Renal pelvis (tissue), 1 donor: ENCODE measurements at regions not wholly inside any gene's neighbourhood (a gene's known extent, or its start where the extent isn't known, plus 50 kb on each side); places are given as distances from the start of the nearest gene placed in this dataset.

ENCODE experiments used
- DNase-seq: peaks from one replicate; pipeline ENCODE4 v3.0.0-alpha.2; 2013

DNA sequence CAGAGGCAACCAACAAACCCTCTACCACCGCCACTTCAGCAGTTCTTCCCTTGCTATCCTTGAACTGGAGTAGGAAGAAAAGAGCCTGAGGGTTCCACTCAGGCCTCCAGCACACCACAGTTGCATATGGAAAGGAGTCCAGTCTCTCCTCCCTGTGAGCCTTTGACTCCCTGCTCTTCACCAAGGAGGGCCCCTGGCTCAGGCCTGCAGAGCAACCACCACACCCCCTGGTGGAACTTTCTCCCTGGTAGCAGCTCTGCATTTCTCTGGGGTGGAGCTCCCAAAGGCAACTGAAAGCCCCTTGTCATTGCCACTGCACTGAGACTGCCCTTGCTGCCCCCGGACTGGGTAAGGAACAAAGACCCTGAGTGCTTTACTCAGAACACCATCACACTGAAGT is 1021.5 kb upstream of the ADGRL2 start:
- no peak for DNase-seq

GRCh38 chr1:80778094-80778840 is 1022.5 kb upstream of the ADGRL2 start:
- DNase-seq: no peak

- DNase-seq: no peak
Measured at GRCh38 chr1:80776266-80776665, 1024.5 kb upstream of the ADGRL2 start.

GRCh38 chr1:80769208-80769750 is 1031.5 kb upstream of the ADGRL2 start:
- DNase-seq: no peak

- DNase-seq: no peak
Measured at GRCh38 chr1:80767711-80768110, 1033.0 kb upstream of the ADGRL2 start.

DNA sequence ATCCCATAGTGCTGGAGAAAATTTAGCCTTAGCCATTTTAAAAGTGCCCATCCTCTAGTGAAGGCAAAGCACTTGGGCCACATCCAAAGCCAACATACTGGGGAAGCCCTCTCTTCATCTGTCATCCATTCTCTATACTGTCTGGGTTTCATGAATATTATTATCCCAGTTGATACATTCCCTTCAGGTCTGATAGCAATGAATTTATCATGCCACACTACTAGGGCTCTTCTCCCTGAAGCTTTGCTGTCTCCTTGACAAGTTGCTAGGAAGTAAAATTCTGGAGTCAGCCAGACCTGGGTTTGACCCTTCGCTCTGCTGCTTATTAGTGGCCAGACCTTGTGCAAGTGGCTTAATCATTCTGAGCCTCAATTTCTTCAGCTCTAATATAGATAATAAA is 1041.4 kb upstream of the ADGRL2 start:
- DNase-seq: no peak

GRCh38 chr1:80755944-80756343 is 1044.8 kb upstream of the ADGRL2 start:
- no peak for DNase-seq

- no peak for DNase-seq
Measured at GRCh38 chr1:80751204-80751603, 1049.5 kb upstream of the ADGRL2 start.

DNA sequence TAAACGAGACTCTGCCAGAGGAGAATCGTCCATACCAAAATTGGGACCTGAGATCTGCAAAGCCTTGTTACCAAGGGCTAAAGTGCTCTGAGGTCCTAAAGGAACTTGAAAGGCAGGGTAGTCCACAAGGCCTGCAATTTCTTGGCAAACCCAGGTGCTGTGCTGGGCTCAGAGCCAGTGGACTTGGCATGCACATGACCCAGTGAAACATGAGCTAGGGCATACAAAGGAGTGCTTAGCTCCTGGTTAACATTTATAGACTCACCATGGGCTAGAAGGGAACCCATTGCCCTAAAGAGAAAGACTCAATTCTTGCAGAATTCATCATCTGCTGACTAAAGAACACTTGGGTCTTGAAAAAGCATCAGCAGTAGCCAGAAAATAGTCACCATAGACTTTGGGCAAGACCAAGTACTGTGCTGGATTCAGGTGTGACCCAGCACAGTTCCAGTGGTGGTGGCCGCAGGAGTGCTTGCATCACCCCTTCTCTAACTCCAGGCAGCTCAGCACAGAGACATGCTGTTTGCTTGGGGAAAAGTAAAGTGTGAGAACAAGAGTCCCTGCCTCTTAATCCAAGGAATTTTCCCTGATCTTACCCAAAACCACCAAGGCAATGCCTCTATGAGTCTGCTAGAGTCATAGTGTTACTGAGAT is 1069.4 kb upstream of the ADGRL2 start:
- no peak for DNase-seq

GRCh38 chr1:80722611-80723010 is 1078.1 kb upstream of the ADGRL2 start:
- DNase-seq: no peak

DNA sequence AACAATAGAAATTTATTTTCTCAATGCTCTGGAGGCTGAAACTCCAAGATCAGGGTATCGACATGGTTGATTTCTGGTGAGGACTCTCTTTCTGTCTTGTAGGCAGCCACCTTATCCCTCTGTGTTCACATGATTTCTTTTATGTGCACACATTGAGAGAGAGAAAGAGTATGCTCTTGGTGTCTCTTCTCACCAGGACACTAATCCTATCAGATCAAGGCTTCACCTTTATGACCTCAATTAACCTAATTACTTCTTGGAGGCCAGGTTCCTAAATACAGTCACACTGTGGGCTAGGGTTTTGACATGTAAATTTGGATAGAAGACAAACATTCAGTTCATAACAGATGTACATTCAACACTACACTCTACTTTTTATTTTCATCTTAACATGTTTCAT is 1094.2 kb upstream of the ADGRL2 start:
- no peak for DNase-seq

- DNase-seq: no peak
Measured at GRCh38 chr1:80678438-80678837, 1122.3 kb upstream of the ADGRL2 start.

- DNase-seq: no peak
Measured at GRCh38 chr1:80675454-80675853, 1125.3 kb upstream of the ADGRL2 start.

GRCh38 chr1:80673935-80674597 is 1126.7 kb upstream of the ADGRL2 start:
- DNase-seq: no peak

DNA sequence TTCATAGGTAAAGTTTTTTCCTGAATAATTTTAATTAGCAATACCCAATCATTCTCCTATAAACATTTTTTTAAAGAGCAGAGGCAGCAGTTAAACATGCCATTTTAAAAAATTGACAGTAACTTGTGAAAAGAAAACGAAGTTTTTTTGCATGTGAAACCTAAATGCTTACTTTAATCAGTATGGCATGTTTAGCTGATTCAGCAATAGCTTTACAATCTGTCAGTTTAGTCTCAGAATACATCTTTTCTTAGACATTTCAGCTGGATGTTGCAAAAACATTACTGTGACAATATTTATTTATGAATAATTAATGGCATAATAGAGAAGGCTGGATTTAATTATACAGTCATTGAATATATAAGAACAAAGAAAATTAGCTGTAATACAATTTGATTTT is 1132.4 kb upstream of the ADGRL2 start:
- no peak for DNase-seq

DNA sequence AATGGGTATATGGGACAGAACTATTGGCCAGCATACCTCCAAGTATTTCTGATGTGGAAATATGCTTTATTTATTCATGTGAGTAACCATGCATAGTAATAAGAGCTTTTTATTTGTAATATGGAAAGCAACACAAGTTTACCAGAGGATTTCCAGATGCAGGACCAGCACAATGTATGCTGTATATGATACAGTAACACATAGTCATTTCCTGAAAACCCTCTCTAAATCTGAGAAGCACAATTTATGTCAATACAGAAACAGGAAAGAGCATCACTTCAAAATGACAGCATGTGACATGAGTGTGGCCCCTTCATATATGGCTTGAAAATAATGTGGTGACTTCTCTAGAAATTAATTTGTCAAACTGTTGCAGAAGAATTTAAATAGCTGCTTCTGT is 1134.7 kb upstream of the ADGRL2 start:
- no peak for DNase-seq

GRCh38 chr1:80659161-80659560 is 1141.6 kb upstream of the ADGRL2 start:
- no peak for DNase-seq

DNA sequence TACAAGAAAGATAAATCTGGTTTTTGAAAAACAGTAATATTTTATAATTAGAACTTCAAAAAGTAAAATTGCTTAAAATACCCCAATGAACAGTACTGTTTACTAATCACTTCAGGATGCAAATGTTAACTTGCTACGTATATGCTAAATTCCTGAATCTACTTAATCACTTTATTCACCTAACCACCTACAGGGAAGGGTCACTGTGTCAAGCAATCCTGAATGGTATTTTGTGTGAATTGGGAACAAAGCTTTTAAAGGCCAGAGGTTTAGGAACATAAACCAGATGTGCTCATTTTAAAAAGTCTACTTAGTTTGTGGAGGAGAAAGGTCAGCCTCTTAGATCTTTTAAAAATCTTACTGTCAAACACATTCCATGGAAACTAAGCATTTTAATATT is 1143.0 kb upstream of the ADGRL2 start:
- DNase-seq: no peak

DNA sequence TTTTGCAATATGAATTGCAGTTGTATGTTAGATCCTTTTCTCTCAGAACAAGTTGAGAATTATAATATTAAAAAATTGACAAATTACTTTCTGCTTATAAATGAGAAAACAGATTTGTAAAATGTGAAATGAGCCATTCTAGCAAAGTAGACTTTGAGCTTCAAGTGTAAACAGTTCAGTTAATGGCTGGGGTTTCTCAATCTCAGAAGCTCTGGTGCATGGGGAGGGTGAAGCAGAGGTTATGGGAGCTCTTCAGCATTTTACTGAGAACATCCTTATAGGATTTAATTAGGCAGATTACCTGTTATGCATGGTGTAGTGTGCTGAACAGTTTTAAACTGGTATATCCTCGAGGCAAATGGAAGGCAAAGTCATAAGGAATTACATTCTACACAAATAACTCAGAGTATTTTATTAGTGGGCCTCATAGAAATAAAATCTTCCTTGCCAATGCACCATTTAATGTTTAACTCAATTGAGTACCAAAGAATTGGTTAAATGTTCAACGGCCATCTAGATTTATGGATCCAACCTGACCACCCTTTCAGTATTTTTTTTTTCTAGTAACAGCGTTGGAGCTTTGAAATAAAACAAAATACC is 1143.6 kb upstream of the ADGRL2 start:
- no peak for DNase-seq

GRCh38 chr1:80656641-80657040 is 1144.1 kb upstream of the ADGRL2 start:
- DNase-seq: no peak

- DNase-seq: no peak
Measured at GRCh38 chr1:80656014-80656636, 1144.6 kb upstream of the ADGRL2 start.

DNA sequence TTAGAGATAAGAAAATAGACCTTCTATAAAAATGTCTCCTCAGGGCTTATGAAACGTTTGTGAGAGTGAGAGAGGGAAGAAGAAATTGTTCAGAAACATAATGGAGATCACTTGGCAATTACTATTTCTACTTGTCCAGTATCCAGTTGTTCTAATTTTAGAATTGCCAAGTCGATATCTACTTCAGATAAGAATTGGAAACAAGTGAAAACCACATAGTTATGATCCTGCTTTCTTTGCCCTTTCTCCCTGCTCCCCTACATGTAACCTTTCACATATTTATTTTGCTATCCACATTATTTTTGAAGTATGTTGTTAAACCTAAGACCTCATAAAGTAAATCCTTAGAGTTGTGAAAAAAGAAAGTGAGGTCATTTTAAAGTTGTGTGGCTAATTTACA is 1154.7 kb upstream of the ADGRL2 start:
- no peak for DNase-seq
